ENCODE measurements at regions not wholly inside any gene's neighbourhood (a gene's known extent, or its start where the extent isn't known, plus 50 kb on each side); places are given as distances from the start of the nearest gene placed in this dataset.

DNA sequence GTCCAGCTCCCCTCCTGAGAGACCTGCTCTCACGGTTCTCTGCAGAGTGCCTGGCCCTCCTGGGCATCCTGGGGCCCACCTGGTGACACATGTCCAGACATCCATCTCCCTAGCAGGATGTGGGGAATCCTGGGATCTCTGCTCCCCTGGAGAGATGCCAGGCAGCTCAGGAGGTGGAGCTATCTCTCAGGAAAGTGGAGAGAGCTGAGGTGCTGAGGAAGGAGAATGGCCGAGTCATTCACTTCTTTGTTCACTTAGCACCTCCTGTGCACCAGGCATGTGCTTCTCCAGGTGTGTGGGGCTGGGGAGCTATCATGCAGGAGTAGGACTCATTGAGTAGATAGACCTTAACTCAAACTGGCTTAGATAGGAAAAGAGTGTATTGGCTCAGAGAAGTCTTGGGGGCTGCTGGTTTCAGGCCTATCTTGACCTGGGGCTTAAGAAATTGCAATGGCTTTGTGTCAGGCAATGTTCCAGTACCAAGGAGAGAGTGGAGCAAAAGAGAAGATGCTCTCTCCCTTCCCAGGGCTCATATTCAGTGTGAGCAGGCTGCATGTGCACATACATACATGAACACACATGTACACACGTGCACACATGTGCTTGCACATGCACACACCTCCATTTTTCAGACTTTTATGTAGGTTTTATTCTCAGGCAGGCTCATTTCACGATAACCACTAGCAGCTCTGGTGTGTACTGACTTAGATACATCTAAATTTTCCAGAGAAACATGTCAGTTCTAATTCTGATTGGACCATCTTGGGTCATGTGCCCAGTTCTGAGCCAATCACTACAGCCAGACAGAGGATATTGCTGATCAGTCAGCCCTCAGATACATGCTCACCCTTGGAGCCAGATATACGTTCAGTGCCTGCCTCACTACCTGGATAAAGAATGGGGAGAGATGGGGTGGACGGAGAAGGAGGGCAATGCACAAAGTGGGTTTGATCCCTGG, 437.6 kb downstream of the PTPRU start:
- TF ChIP-seq, protein P1, sequence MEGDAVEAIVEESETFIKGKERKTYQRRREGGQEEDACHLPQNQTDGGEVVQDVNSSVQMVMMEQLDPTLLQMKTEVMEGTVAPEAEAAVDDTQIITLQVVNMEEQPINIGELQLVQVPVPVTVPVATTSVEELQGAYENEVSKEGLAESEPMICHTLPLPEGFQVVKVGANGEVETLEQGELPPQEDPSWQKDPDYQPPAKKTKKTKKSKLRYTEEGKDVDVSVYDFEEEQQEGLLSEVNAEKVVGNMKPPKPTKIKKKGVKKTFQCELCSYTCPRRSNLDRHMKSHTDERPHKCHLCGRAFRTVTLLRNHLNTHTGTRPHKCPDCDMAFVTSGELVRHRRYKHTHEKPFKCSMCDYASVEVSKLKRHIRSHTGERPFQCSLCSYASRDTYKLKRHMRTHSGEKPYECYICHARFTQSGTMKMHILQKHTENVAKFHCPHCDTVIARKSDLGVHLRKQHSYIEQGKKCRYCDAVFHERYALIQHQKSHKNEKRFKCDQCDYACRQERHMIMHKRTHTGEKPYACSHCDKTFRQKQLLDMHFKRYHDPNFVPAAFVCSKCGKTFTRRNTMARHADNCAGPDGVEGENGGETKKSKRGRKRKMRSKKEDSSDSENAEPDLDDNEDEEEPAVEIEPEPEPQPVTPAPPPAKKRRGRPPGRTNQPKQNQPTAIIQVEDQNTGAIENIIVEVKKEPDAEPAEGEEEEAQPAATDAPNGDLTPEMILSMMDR (conservative IDR thresholded peaks at IDR 0.05), result no peak

DNA sequence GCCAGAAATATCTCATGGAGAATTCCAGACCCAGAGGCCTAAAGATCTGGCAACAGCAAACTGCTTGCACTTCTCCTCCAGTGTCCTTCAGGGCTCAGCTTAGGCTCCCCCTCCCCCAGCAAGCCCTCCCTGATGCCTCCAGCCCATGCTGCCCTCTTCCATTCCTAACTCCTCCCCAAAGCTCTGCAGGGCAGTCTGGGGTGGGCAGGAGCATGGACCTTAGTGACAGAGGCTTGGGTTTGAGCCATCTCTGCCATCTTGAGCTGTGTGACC, 436.8 kb downstream of the PTPRU start:
- H3K4me3 Mint-ChIP-seq, result no peak overlapping the region

More for the DNA sequence above, 437.6 kb downstream of the PTPRU start:
- H3K4me1 Mint-ChIP-seq, result peaks cover 8% of the 10 kb centered on the region
- no peak overlapping the region for H3K4me3 ChIP-seq (ENCODE audit: low read length)
- no peak overlapping the region for H3K27ac ChIP-seq (ENCODE audit: low read depth, low read length)
- no peaks in the 10 kb centered on the region for H3K36me3 Mint-ChIP-seq (ENCODE audit: low read depth)
- H3K36me3 ChIP-seq (ENCODE audit: control insufficient read depth, insufficient read depth, low read length), result no peaks in the 10 kb centered on the region
- peak; percentile 47 for DNase-seq
- H3K9me3 Mint-ChIP-seq, result no peaks in the 10 kb centered on the region
- WGBS, 2 experiments (ENCODE audit: insufficient coverage in 1 of 2, insufficient read length in 1 of 2), result 77 to 95% methylated on average over 4 to 6 of the region's 6 CpGs
- H3K4me1 ChIP-seq (ENCODE audit: control insufficient read depth, insufficient read depth, low read length), result no peaks in the 10 kb centered on the region
- no peak overlapping the region for H3K4me3 Mint-ChIP-seq
- H3K9ac ChIP-seq (ENCODE audit: extremely low read depth, low read length, poor library complexity, severe bottlenecking), result no peak overlapping the region
- H3K27me3 ChIP-seq (ENCODE audit: control insufficient read depth, insufficient read depth, low read length, poor library complexity, severe bottlenecking), result no peaks in the 10 kb centered on the region
- no peak overlapping the region for H3K27ac Mint-ChIP-seq
- H3K27me3 Mint-ChIP-seq (ENCODE audit: insufficient read depth), result peaks cover 4% of the 10 kb centered on the region
- no peaks in the 10 kb centered on the region for H3K9me3 ChIP-seq (ENCODE audit: control insufficient read depth, low read length)

DNA sequence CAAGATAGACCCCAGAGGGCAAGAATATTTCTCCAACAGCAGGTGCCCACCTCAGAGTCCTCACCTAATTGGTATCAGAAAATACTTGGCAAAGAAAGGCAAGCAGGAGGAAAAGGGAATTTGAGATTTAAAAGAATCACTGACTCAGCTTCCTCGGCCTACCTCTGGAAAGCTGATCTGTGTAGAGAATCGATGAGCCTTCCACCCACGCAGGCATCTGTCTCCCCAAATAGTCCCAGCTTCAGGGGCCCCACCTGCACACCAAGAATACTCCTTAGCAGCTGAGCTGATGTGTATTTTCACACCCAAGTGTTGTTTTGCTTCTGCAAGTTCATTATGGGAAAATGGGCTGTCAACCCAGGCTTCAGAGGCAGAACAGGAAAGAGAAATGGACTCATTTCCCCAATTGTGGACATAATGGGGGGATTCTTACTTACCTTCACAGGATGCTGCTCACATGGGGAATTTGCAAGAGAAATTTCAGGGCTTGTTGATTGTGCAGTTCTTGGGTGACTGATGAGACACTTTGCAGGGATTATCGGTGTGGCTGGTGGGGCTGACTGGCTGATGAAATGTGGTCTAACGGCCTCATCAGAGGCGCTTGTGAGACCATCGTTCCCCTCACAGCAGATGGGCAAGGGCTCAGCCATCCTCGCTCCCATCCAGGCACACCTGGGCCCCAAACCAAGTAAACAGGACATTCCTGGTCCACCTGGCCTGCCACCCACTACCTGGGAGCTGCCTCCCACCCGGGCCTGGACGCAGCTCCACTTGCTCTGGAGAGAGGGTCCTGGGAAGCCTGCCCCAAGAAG, 436.3 kb downstream of the PTPRU start:
- DNase-seq, result peak; percentile 38

More for the DNA sequence above, 436.8 kb downstream of the PTPRU start:
- no peak overlapping the region for H3K27ac Mint-ChIP-seq
- peaks cover 4% of the 10 kb centered on the region for H3K27me3 Mint-ChIP-seq (ENCODE audit: insufficient read depth)
- Histone ChIP-seq H3K27ac (ENCODE audit: low read depth, low read length) (no peak overlapping the region), H3K9me3 (ENCODE audit: control insufficient read depth, low read length) (no peaks in the 10 kb centered on the region), H3K9ac (ENCODE audit: extremely low read depth, low read length, poor library complexity, severe bottlenecking) (no peak overlapping the region), H3K36me3 (ENCODE audit: control insufficient read depth, insufficient read depth, low read length) (no peaks in the 10 kb centered on the region), H3K4me1 (ENCODE audit: control insufficient read depth, insufficient read depth, low read length) (no peaks in the 10 kb centered on the region), H3K27me3 (ENCODE audit: control insufficient read depth, insufficient read depth, low read length, poor library complexity, severe bottlenecking) (peaks cover 4% of the 10 kb centered on the region), H3K4me3 (ENCODE audit: low read length) (no peak overlapping the region)
- DNase-seq, result peak; percentile 21
- no peaks in the 10 kb centered on the region for H3K9me3 Mint-ChIP-seq
- TF ChIP-seq, protein P1 (conservative IDR thresholded peaks at IDR 0.05), result no peak
- H3K4me1 Mint-ChIP-seq, result peaks cover 8% of the 10 kb centered on the region
- H3K36me3 Mint-ChIP-seq (ENCODE audit: low read depth), result no peaks in the 10 kb centered on the region

More for the DNA sequence above, 436.3 kb downstream of the PTPRU start:
- 91 to 93% methylated on average over 4 to 10 of the region's 10 CpGs for WGBS, 2 experiments (ENCODE audit: insufficient coverage in 1 of 2, insufficient read length in 1 of 2)
- Histone ChIP-seq H3K27me3 (ENCODE audit: control insufficient read depth, insufficient read depth, low read length, poor library complexity, severe bottlenecking) (peaks cover 4% of the 10 kb centered on the region), H3K9me3 (ENCODE audit: control insufficient read depth, low read length) (no peaks in the 10 kb centered on the region), H3K9ac (ENCODE audit: extremely low read depth, low read length, poor library complexity, severe bottlenecking) (no peak overlapping the region), H3K36me3 (ENCODE audit: control insufficient read depth, insufficient read depth, low read length) (no peaks in the 10 kb centered on the region), H3K27ac (ENCODE audit: low read depth, low read length) (no peak overlapping the region), H3K4me3 (ENCODE audit: low read length) (no peak overlapping the region), H3K4me1 (ENCODE audit: control insufficient read depth, insufficient read depth, low read length) (no peaks in the 10 kb centered on the region)
- H3K36me3 Mint-ChIP-seq (ENCODE audit: low read depth), result no peaks in the 10 kb centered on the region
- H3K4me3 Mint-ChIP-seq, result no peak overlapping the region
- H3K27ac Mint-ChIP-seq, result no peak overlapping the region
- peaks cover 4% of the 10 kb centered on the region for H3K27me3 Mint-ChIP-seq (ENCODE audit: insufficient read depth)
- peaks cover 8% of the 10 kb centered on the region for H3K4me1 Mint-ChIP-seq
- H3K9me3 Mint-ChIP-seq, result no peaks in the 10 kb centered on the region
- TF ChIP-seq, protein P1 (conservative IDR thresholded peaks at IDR 0.05), result no peak

All from endodermal cell (in vitro differentiated cells).